HG03108 (cell line): ENCODE measurements at regions not wholly inside any gene's neighbourhood (a gene's known extent, or its start where the extent isn't known, plus 50 kb on each side); places are given as distances from the start of the nearest gene placed in this dataset.
"Not testable (repeated sequence)": the region's sequence is repeated elsewhere in the genome, so short reads cannot be mapped to it uniquely, and the experiment has no call there.

Experiments
- ATAC-seq: cut with Tn5 transposase; IDR thresholded peaks from one replicate; pipeline ENCODE4 v1.9.1; 2021; ENCODE audit warnings: moderate library complexity; ENCODE audit not compliant: unreplicated experiment

GRCh38 chr17:71057448-71057847, 888.1 kb downstream of the KCNJ2 start:
- no peak for ATAC-seq

GRCh38 chr17:71057938-71058337, 888.6 kb downstream of the KCNJ2 start:
- no peak for ATAC-seq

GRCh38 chr17:71063127-71063526, 893.8 kb downstream of the KCNJ2 start:
- no peak for ATAC-seq

- ATAC-seq: no peak
Observed at GRCh38 chr17:71063559-71063958, 894.2 kb downstream of the KCNJ2 start.

GRCh38 chr17:71067669-71068407, 898.5 kb downstream of the KCNJ2 start:
- no peak for ATAC-seq

GRCh38 chr17:71068408-71068750, 899.0 kb downstream of the KCNJ2 start:
- ATAC-seq: no peak

- ATAC-seq: no peak
Observed at GRCh38 chr17:71071041-71071440, 901.7 kb downstream of the KCNJ2 start.

- ATAC-seq: no peak
Observed at GRCh38 chr17:71071837-71072236, 902.5 kb downstream of the KCNJ2 start.

GRCh38 chr17:71080937-71081336, 911.6 kb downstream of the KCNJ2 start:
- ATAC-seq: no peak

- no peak for ATAC-seq
Observed at GRCh38 chr17:71081666-71082065, 912.3 kb downstream of the KCNJ2 start.

- ATAC-seq: no peak
Observed at GRCh38 chr17:71084219-71084618, 914.9 kb downstream of the KCNJ2 start.

- ATAC-seq: no peak
Observed at GRCh38 chr17:71084838-71085237, 915.5 kb downstream of the KCNJ2 start.

GRCh38 chr17:71085238-71086033, 916.1 kb downstream of the KCNJ2 start:
- no peak for ATAC-seq

- ATAC-seq: no peak
Observed at GRCh38 chr17:71089431-71089830, 920.1 kb downstream of the KCNJ2 start.

GRCh38 chr17:71098071-71098470, 928.7 kb downstream of the KCNJ2 start:
- ATAC-seq: no peak

GRCh38 chr17:71099003-71099714, 929.8 kb downstream of the KCNJ2 start:
- ATAC-seq: no peak

- ATAC-seq: no peak
Observed at GRCh38 chr17:71102777-71103176, 933.4 kb downstream of the KCNJ2 start.

GRCh38 chr17:71104225-71104624, 934.9 kb downstream of the KCNJ2 start:
- no peak for ATAC-seq

GRCh38 chr17:71106056-71106455, 936.7 kb downstream of the KCNJ2 start:
- not testable (repeated sequence) for ATAC-seq

GRCh38 chr17:71107136-71107535, 937.8 kb downstream of the KCNJ2 start:
- no peak for ATAC-seq

- ATAC-seq: no peak
Observed at GRCh38 chr17:71109697-71110096, 940.4 kb downstream of the KCNJ2 start.

- ATAC-seq: no peak
Observed at GRCh38 chr17:71110326-71110725, 941.0 kb downstream of the KCNJ2 start.
